Adrenal gland (tissue), 5 donors: ENCODE measurements at regions not wholly inside any gene's neighbourhood (a gene's known extent, or its start where the extent isn't known, plus 50 kb on each side); places are given as distances from the start of the nearest gene placed in this dataset.

Source experiments
- POLR2A ChIP-seq, 2 donors: fragments of 450-650 bp; IDR thresholded peaks; one replicate each; pipeline ENCODE4 v1.6.1; 2017; ENCODE audit warnings: antibody characterized with exemption in 2 of 2, mild to moderate bottlenecking in 2 of 2, moderate library complexity in 1 of 2
- TF ChIP-seq, protein P1 (sequence below), 6 experiments: fragments of 450-650 bp in 4 of 6; fragments of 200-600 bp in 2 of 6; sonication (generic) in 1 of 6; IDR thresholded peaks; 1 replicate in 5 of 6; 2 replicates in 1 of 6; pipeline versions ENCODE4 v1.5.1 to v1.8.0; 2016 to 2021; ENCODE audit warnings: antibody characterized with exemption in 6 of 6, mild to moderate bottlenecking in 2 of 6, moderate library complexity in 1 of 6
- donor health status: DM: no; HTN: no; CAD: no.

DNA sequence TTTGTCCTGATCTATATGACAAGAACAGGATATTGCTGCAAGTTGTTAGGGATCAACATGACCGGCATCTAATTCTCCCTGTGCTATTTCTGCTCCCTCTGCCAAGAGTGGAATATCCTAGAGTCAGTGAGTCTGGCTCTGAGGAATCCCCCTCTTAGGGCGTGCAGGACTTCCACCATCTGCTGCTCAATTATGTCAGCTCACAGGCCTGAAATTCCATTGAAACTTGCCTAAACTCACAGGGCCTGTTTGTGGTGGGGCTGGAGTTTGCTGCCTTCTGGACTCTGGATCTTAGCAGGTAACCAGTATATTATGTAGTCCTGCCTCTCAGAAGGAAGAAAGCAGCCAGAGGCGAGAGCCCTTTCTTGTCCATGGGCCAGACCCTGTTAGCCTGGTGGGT lies 323.0 kb downstream of the TSN start:
- TF ChIP-seq, protein P1, sequence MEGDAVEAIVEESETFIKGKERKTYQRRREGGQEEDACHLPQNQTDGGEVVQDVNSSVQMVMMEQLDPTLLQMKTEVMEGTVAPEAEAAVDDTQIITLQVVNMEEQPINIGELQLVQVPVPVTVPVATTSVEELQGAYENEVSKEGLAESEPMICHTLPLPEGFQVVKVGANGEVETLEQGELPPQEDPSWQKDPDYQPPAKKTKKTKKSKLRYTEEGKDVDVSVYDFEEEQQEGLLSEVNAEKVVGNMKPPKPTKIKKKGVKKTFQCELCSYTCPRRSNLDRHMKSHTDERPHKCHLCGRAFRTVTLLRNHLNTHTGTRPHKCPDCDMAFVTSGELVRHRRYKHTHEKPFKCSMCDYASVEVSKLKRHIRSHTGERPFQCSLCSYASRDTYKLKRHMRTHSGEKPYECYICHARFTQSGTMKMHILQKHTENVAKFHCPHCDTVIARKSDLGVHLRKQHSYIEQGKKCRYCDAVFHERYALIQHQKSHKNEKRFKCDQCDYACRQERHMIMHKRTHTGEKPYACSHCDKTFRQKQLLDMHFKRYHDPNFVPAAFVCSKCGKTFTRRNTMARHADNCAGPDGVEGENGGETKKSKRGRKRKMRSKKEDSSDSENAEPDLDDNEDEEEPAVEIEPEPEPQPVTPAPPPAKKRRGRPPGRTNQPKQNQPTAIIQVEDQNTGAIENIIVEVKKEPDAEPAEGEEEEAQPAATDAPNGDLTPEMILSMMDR (IDR thresholded peaks at IDR 0.05), result no peak
- TF ChIP-seq POLR2A (IDR thresholded peaks at IDR 0.05), result no peak
